Cardiac muscle cell (in vitro differentiated cells and primary cell): ENCODE measurements at regions not wholly inside any gene's neighbourhood (a gene's known extent, or its start where the extent isn't known, plus 50 kb on each side); places are given as distances from the start of the nearest gene placed in this dataset.

Source experiments
- DNase-seq, 2 donors: peaks; one replicate each; pipeline versions ENCODE4 v3.0.0 to v3.0.0-alpha.2; 2010 to 2017; ENCODE audit warnings: low read depth in 1 of 2, low spot score in 1 of 2
- H3K27ac ChIP-seq: fragments of 200-600 bp; sonication (generic); 2 replicates; pipeline ENCODE4 v1.5.1; 2016
- H3K27me3 ChIP-seq: fragments of 200-600 bp; sonication (generic); 2 replicates; pipeline ENCODE4 v1.6.0; 2016; ENCODE audit warnings: control low read depth
- H3K36me3 ChIP-seq: fragments of 200-600 bp; sonication (generic); 2 replicates; pipeline ENCODE4 v1.5.1; 2016; ENCODE audit warnings: control low read depth
- H3K4me1 ChIP-seq: fragments of 200-600 bp; sonication (generic); 2 replicates; pipeline ENCODE4 v1.8.1; 2017; ENCODE audit warnings: low read depth, mild to moderate bottlenecking, mixed run types
- H3K4me3 ChIP-seq: fragments of 200-600 bp; sonication (generic); 2 replicates; pipeline ENCODE4 v1.5.1; 2016; ENCODE audit warnings: mild to moderate bottlenecking
- H3K9me3 ChIP-seq: fragments of 200-600 bp; sonication (generic); 2 replicates; pipeline ENCODE4 v1.5.1; 2017; ENCODE audit warnings: low read depth, mild to moderate bottlenecking, control low read depth
- CTCF ChIP-seq: IDR thresholded peaks from 2 replicates; pipeline ENCODE4 v1.5.1; 2012; ENCODE audit warnings: low read depth, mild to moderate bottlenecking, low read length

GRCh38 chr7:125154930-125155329 is 225.3 kb upstream of the POT1 start:
- no peaks in the 10 kb centered on the region for H3K4me1 ChIP-seq
- no peaks in the 10 kb centered on the region for H3K27me3 ChIP-seq
- H3K36me3 ChIP-seq: no peaks in the 10 kb centered on the region
- H3K9me3 ChIP-seq: no peaks in the 10 kb centered on the region
- TF ChIP-seq CTCF: no peak
- no peak overlapping the region for H3K27ac ChIP-seq
- H3K4me3 ChIP-seq: no peak overlapping the region
- DNase-seq: no peak

- TF ChIP-seq CTCF: no peak
Measured at GRCh38 chr7:125149151-125149550, 219.5 kb upstream of the POT1 start.

GRCh38 chr7:125147047-125147446 is 217.4 kb upstream of the POT1 start:
- no peak overlapping the region for H3K4me3 ChIP-seq
- no peak overlapping the region for H3K27ac ChIP-seq
- no peaks in the 10 kb centered on the region for H3K4me1 ChIP-seq
- no peak for TF ChIP-seq CTCF
- no peaks in the 10 kb centered on the region for H3K27me3 ChIP-seq
- H3K36me3 ChIP-seq: no peaks in the 10 kb centered on the region
- no peaks in the 10 kb centered on the region for H3K9me3 ChIP-seq
- no peak for DNase-seq

More at GRCh38 chr7:125149151-125149550, 219.5 kb upstream of the POT1 start:
- Histone ChIP-seq H3K9me3 (no peaks in the 10 kb centered on the region), H3K4me3 (no peak overlapping the region), H3K36me3 (no peaks in the 10 kb centered on the region), H3K27ac (no peak overlapping the region), H3K4me1 (no peaks in the 10 kb centered on the region), H3K27me3 (no peaks in the 10 kb centered on the region)
- peak in 1 of 2 donors; percentile 28 for DNase-seq

- TF ChIP-seq CTCF: no peak
- no peak overlapping the region for H3K4me3 ChIP-seq
- H3K4me1 ChIP-seq: no peaks in the 10 kb centered on the region
- H3K27ac ChIP-seq: no peak overlapping the region
- no peaks in the 10 kb centered on the region for H3K36me3 ChIP-seq
- peak in 1 of 2 donors; percentile 81 for DNase-seq
- H3K27me3 ChIP-seq: no peaks in the 10 kb centered on the region
- no peaks in the 10 kb centered on the region for H3K9me3 ChIP-seq
Measured at GRCh38 chr7:125136755-125137532, 207.3 kb upstream of the POT1 start.

GRCh38 chr7:125136341-125136740 is 206.7 kb upstream of the POT1 start:
- Histone ChIP-seq H3K27ac (no peak overlapping the region), H3K4me3 (no peak overlapping the region), H3K27me3 (no peaks in the 10 kb centered on the region), H3K36me3 (no peaks in the 10 kb centered on the region), H3K9me3 (no peaks in the 10 kb centered on the region), H3K4me1 (no peaks in the 10 kb centered on the region)
- no peak for TF ChIP-seq CTCF
- no peak for DNase-seq
